PC-9 (cell line): ENCODE measurements at regions not wholly inside any gene's neighbourhood (a gene's known extent, or its start where the extent isn't known, plus 50 kb on each side); places are given as distances from the start of the nearest gene placed in this dataset.

ENCODE experiments used
- CTCF ChIP-seq: fragments of 200-600 bp; sonication (generic); conservative IDR thresholded peaks from 2 replicates; pipeline ENCODE4 v1.6.1; 2017; ENCODE audit warnings: mixed run types, antibody characterized with exemption, mild to moderate bottlenecking, moderate library complexity
- EZH2 ChIP-seq: fragments of 200-600 bp; sonication (generic); IDR thresholded peaks from 2 replicates; pipeline ENCODE4 v1.8.0; 2017; ENCODE audit warnings: antibody characterized with exemption, low read depth

- no peak for TF ChIP-seq CTCF
- TF ChIP-seq EZH2, result no peak
These were observed 454.3 kb upstream of the EEF2KMT start for GRCh38 chr16:5551909-5552308.
